ENCODE measurements at regions not wholly inside any gene's neighbourhood (a gene's known extent, or its start where the extent isn't known, plus 50 kb on each side); places are given as distances from the start of the nearest gene placed in this dataset.

- TF ChIP-seq POLR2AphosphoS5 (IDR thresholded peaks at IDR 0.05; ENCODE audit: low read depth, low read length) = no peak
- TF ChIP-seq POLR2A (IDR thresholded peaks at IDR 0.05; ENCODE audit: low read depth, low read length) = no peak
- no peak for TF ChIP-seq TAF1 (IDR thresholded peaks at IDR 0.05; ENCODE audit: borderline replicate concordance, low read depth, low read length)
- FAIRE-seq (no peak), DNase-seq (ENCODE audit: insufficient read length) (no peak)
Measured at GRCh38 chr3:14334936-14335335, 67.5 kb upstream of the SLC6A6 start.

DNA sequence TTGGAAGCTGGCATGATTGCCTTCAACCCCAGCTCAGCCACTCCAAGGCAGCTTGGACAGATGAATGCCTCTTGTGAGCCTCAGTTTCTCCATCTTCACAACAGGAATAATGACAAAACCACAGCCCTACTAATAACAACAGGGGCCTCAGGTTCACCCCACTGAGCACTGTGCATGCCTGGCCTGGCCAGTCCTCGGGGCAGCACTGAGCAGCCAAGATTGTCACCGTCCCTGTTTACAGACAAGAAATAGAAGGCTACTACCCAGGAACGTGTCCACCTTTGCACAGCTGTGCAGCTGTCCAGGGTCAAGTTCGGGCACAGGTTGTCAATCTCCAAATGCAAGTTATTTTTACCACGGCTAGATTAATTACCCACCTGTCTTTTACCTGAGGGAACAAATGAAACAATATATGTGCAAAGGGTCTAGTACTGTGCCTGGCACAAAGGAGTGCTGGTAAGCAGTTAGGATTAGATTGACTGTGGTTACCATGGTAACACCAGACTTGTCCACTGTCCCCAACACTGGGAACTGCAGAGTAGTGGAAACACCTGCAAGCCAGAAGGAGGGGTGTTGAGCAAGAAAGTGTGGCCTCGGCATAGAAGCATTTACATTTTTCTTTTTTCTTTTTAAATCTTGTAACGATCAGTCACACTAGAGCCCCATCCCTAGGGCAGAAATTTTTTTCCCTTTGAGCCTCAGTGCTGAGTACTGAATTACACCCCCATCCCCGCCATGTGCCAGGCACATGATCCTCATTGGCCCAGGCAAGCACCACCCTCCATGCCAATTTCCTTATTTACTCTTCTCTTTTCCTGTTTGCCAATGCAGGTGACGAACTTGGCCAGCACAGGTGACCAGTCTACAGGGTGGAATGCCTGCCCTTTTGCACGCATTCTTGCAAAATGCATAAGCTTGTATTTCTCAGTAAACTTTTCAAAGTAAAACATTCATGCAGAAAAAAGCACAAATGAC, 66.3 kb upstream of the SLC6A6 start:
- DNase-seq (ENCODE audit: insufficient read length) (no peak), FAIRE-seq (no peak)
- TF ChIP-seq TAF1 (IDR thresholded peaks at IDR 0.05; ENCODE audit: borderline replicate concordance, low read depth, low read length) (no peak), POLR2AphosphoS5 (IDR thresholded peaks at IDR 0.05; ENCODE audit: low read depth, low read length) (no peak), POLR2A (IDR thresholded peaks at IDR 0.05; ENCODE audit: low read depth, low read length) (no peak)

GRCh38 chr3:14336749-14337598, 65.4 kb upstream of the SLC6A6 start:
- no peak for FAIRE-seq
- no peak for TF ChIP-seq TAF1 (IDR thresholded peaks at IDR 0.05; ENCODE audit: borderline replicate concordance, low read depth, low read length)
- no peak for TF ChIP-seq POLR2A (IDR thresholded peaks at IDR 0.05; ENCODE audit: low read depth, low read length)
- TF ChIP-seq POLR2AphosphoS5 (IDR thresholded peaks at IDR 0.05; ENCODE audit: low read depth, low read length) = no peak
- no peak for DNase-seq (ENCODE audit: insufficient read length)

DNA sequence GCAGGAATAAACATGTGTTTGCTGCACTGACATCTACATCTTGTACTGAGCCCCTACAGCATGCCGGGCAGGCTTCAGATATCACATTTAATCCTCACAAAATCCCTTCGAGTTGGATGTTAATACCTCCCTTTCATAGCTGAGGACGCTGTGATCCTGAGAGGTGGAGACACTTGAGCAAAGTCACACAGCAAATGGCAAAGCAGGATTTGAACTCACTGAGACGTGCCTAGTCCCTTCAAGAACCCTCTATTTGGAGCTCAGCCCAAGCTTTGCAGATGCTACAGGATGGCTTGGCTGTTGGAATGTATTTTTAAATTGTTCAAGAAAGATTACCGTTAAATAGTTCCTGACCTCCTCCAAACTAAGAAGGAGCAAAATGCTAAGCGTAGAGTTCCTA, 64.6 kb upstream of the SLC6A6 start:
- FAIRE-seq (no peak), DNase-seq (ENCODE audit: insufficient read length) (no peak)
- TF ChIP-seq POLR2A (IDR thresholded peaks at IDR 0.05; ENCODE audit: low read depth, low read length) = no peak
- no peak for TF ChIP-seq POLR2AphosphoS5 (IDR thresholded peaks at IDR 0.05; ENCODE audit: low read depth, low read length)
- no peak for TF ChIP-seq TAF1 (IDR thresholded peaks at IDR 0.05; ENCODE audit: borderline replicate concordance, low read depth, low read length)

DNA sequence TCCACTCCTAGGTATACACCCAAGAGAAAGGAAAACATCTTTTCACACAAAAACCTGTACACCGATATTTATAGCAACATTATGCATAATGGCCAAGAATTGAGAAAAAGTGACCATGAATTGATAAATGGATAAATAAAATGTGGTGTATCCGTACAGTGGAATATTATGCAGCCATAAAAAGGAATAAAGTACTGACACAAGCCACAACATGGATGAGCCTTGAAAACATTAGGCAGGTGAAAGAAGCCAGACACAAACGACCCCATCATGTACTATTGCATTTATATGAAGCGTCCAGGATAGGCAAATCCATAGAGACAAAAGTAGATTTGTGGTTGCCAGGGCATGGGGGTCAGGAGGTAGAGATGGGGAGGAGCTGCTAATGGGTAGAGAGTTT, 64.2 kb upstream of the SLC6A6 start:
- no peak for DNase-seq (ENCODE audit: insufficient read length)
- no peak for FAIRE-seq
- no peak for TF ChIP-seq POLR2A (IDR thresholded peaks at IDR 0.05; ENCODE audit: low read depth, low read length)
- no peak for TF ChIP-seq TAF1 (IDR thresholded peaks at IDR 0.05; ENCODE audit: borderline replicate concordance, low read depth, low read length)
- no peak for TF ChIP-seq POLR2AphosphoS5 (IDR thresholded peaks at IDR 0.05; ENCODE audit: low read depth, low read length)

- no peak for DNase-seq (ENCODE audit: insufficient read length)
- TF ChIP-seq POLR2A (IDR thresholded peaks at IDR 0.05; ENCODE audit: low read depth, low read length) (no peak), TAF1 (IDR thresholded peaks at IDR 0.05; ENCODE audit: borderline replicate concordance, low read depth, low read length) (no peak), POLR2AphosphoS5 (IDR thresholded peaks at IDR 0.05; ENCODE audit: low read depth, low read length) (no peak)
- no peak for FAIRE-seq
Measured at GRCh38 chr3:14338898-14339458, 63.4 kb upstream of the SLC6A6 start.

- FAIRE-seq = no peak
- DNase-seq (ENCODE audit: insufficient read length) = no peak
- no peak for TF ChIP-seq TAF1 (IDR thresholded peaks at IDR 0.05; ENCODE audit: borderline replicate concordance, low read depth, low read length)
- TF ChIP-seq POLR2A (IDR thresholded peaks at IDR 0.05; ENCODE audit: low read depth, low read length) = no peak
- no peak for TF ChIP-seq POLR2AphosphoS5 (IDR thresholded peaks at IDR 0.05; ENCODE audit: low read depth, low read length)
Measured at GRCh38 chr3:14340960-14341708, 61.3 kb upstream of the SLC6A6 start.

DNA sequence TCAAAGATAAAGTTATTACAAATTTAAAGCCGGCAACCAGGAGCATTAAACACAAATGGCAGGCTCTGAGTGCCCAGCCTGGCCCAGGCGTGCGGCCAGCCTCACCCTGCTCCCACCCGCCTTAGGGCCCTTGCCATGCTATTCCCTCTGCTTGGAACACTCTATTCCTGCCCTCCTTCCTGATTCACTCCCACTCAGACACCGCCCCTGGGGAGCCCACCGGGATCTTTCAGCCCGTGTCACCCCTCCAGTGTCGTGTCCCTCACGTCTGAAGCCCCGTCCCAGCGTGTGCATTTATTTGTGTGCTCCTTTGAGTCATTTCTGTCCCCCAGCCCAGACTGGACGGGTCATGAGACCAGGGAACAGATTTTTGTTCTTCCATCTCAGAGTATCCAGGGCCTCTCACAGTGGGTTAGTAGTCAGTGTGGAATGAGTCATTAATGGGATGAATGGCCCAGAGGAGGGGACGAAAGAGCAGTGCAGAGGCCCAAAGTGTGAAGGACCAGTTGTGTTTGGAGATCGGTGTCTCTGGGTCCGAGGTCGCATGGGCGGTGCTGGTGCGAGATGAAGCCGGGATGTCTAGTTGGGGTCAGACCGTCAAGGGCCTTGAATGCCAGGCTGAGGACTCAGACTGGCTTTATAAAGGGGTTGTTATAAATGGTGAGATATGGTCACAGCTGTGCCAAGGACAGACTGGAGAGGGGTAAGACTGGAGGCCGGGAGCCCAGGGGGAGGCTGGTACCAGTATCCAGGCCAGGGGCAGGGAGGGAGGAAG, 58.9 kb upstream of the SLC6A6 start:
- FAIRE-seq (no peak), DNase-seq (ENCODE audit: insufficient read length) (no peak)
- TF ChIP-seq POLR2AphosphoS5 (IDR thresholded peaks at IDR 0.05; ENCODE audit: low read depth, low read length) (no peak), TAF1 (IDR thresholded peaks at IDR 0.05; ENCODE audit: borderline replicate concordance, low read depth, low read length) (no peak), POLR2A (IDR thresholded peaks at IDR 0.05; ENCODE audit: low read depth, low read length) (no peak)

- FAIRE-seq (no peak), DNase-seq (ENCODE audit: insufficient read length) (no peak)
- TF ChIP-seq POLR2A (IDR thresholded peaks at IDR 0.05; ENCODE audit: low read depth, low read length) = no peak
Measured at GRCh38 chr3:14344351-14344750, 58.1 kb upstream of the SLC6A6 start.

DNA sequence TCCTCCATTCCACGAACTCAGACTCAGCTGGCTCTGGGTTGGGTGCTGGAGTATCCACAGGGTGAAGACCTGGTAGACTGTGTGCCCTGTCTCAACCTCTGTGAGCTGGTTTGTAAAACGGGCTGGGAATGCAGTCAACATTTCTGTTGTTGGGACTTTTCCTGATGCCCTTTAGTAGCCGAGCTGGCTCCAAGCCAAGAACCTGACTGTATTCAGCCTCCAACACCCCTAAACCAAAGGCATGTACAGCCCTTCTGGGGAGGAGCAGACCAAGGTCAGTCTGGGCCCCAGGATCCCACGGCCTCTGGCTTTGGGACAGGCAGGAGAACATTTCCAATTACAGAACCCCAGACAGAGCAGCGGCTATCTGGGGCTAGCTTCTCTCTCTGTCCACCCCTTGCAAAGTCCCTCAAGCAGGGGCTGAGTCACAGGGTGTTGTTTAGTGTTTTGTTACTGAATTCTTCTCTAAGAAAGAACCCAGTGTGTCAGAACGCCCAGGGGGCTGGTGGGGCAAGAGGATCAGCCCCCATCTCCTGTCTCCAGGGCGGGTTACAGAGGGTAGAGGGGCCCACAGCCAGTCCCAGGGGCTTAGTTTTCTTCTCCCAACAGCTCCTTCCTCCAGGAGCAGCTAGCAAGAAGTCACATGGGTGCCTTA, 56.8 kb upstream of the SLC6A6 start:
- TF ChIP-seq TAF1 (IDR thresholded peaks at IDR 0.05; ENCODE audit: borderline replicate concordance, low read depth, low read length) = no peak
- DNase-seq (ENCODE audit: insufficient read length) = no peak
- FAIRE-seq = no peak
